ENCODE measurements at regions not wholly inside any gene's neighbourhood (a gene's known extent, or its start where the extent isn't known, plus 50 kb on each side); places are given as distances from the start of the nearest gene placed in this dataset.

- Mint-ChIP-seq H3K4me3 (no peak overlapping the region), H3K4me1 (no peaks in the 10 kb centered on the region), H3K27me3 (peaks cover 8% of the 10 kb centered on the region), H3K27ac (ENCODE audit: low read depth) (no peak overlapping the region), H3K36me3 (ENCODE audit: insufficient read depth) (no peaks in the 10 kb centered on the region), H3K9me3 (no peaks in the 10 kb centered on the region)
- DNase-seq (ENCODE audit: low spot score in 2 of 2): no peak
- ATAC-seq (replicated peaks; ENCODE audit: extremely low read depth, poor library complexity, severe bottlenecking): no peak
Observed at GRCh38 chr18:61687317-61687716, 205.5 kb downstream of the RNF152 start.

- Mint-ChIP-seq H3K27me3 (peaks cover 8% of the 10 kb centered on the region), H3K4me3 (no peak overlapping the region), H3K4me1 (no peaks in the 10 kb centered on the region), H3K36me3 (ENCODE audit: insufficient read depth) (peaks cover 4% of the 10 kb centered on the region), H3K9me3 (peaks cover 13% of the 10 kb centered on the region), H3K27ac (ENCODE audit: low read depth) (no peak overlapping the region)
- ATAC-seq (replicated peaks; ENCODE audit: extremely low read depth, poor library complexity, severe bottlenecking) (no peak), DNase-seq (ENCODE audit: low spot score in 2 of 2) (no peak)
Observed at GRCh38 chr18:61683856-61684255, 209.0 kb downstream of the RNF152 start.

GRCh38 chr18:61681065-61681464 is 211.7 kb downstream of the RNF152 start:
- Mint-ChIP-seq H3K9me3 (peaks cover 17% of the 10 kb centered on the region), H3K4me1 (no peaks in the 10 kb centered on the region), H3K4me3 (no peak overlapping the region), H3K27ac (ENCODE audit: low read depth) (no peak overlapping the region), H3K36me3 (ENCODE audit: insufficient read depth) (peaks cover 4% of the 10 kb centered on the region), H3K27me3 (no peaks in the 10 kb centered on the region)
- DNase-seq (ENCODE audit: low spot score in 2 of 2): no peak
- ATAC-seq (replicated peaks; ENCODE audit: extremely low read depth, poor library complexity, severe bottlenecking): no peak

GRCh38 chr18:61679836-61680235 is 213.0 kb downstream of the RNF152 start:
- Mint-ChIP-seq H3K4me1 (no peaks in the 10 kb centered on the region), H3K27ac (ENCODE audit: low read depth) (no peak overlapping the region), H3K4me3 (no peak overlapping the region), H3K27me3 (peaks cover 6% of the 10 kb centered on the region), H3K9me3 (peaks cover 20% of the 10 kb centered on the region), H3K36me3 (ENCODE audit: insufficient read depth) (peaks cover 4% of the 10 kb centered on the region)
- DNase-seq (ENCODE audit: low spot score in 2 of 2) (no peak), ATAC-seq (replicated peaks; ENCODE audit: extremely low read depth, poor library complexity, severe bottlenecking) (no peak)

GRCh38 chr18:61677435-61677970 is 215.3 kb downstream of the RNF152 start:
- ATAC-seq (replicated peaks; ENCODE audit: extremely low read depth, poor library complexity, severe bottlenecking): no peak
- DNase-seq (ENCODE audit: low spot score in 2 of 2): no peak
- H3K9me3 Mint-ChIP-seq: peaks cover 21% of the 10 kb centered on the region
- no peak overlapping the region for H3K27ac Mint-ChIP-seq (ENCODE audit: low read depth)
- no peaks in the 10 kb centered on the region for H3K4me1 Mint-ChIP-seq
- no peak overlapping the region for H3K4me3 Mint-ChIP-seq
- H3K27me3 Mint-ChIP-seq: peaks cover 19% of the 10 kb centered on the region
- peaks cover 4% of the 10 kb centered on the region for H3K36me3 Mint-ChIP-seq (ENCODE audit: insufficient read depth)

GRCh38 chr18:61676773-61677434 is 215.9 kb downstream of the RNF152 start:
- ATAC-seq (replicated peaks; ENCODE audit: extremely low read depth, poor library complexity, severe bottlenecking) (no peak), DNase-seq (ENCODE audit: low spot score in 2 of 2) (no peak)
- Mint-ChIP-seq H3K9me3 (peaks cover 21% of the 10 kb centered on the region), H3K4me1 (no peaks in the 10 kb centered on the region), H3K4me3 (no peak overlapping the region), H3K27ac (ENCODE audit: low read depth) (no peak overlapping the region), H3K27me3 (peaks cover 19% of the 10 kb centered on the region), H3K36me3 (ENCODE audit: insufficient read depth) (peaks cover 4% of the 10 kb centered on the region)

GRCh38 chr18:61669320-61669719 is 223.5 kb downstream of the RNF152 start:
- no peaks in the 10 kb centered on the region for H3K4me1 Mint-ChIP-seq
- H3K27ac Mint-ChIP-seq (ENCODE audit: low read depth): no peak overlapping the region

GRCh38 chr18:61666876-61667590 is 225.8 kb downstream of the RNF152 start:
- DNase-seq (ENCODE audit: low spot score in 2 of 2): no peak

More at GRCh38 chr18:61669320-61669719, 223.5 kb downstream of the RNF152 start:
- no peak for ATAC-seq (replicated peaks; ENCODE audit: extremely low read depth, poor library complexity, severe bottlenecking)
- no peak overlapping the region for H3K4me3 Mint-ChIP-seq
- DNase-seq (ENCODE audit: low spot score in 2 of 2): no peak
- peaks cover 8% of the 10 kb centered on the region for H3K27me3 Mint-ChIP-seq
- no peaks in the 10 kb centered on the region for H3K36me3 Mint-ChIP-seq (ENCODE audit: insufficient read depth)
- H3K9me3 Mint-ChIP-seq: no peaks in the 10 kb centered on the region

GRCh38 chr18:61664419-61665084 is 228.3 kb downstream of the RNF152 start:
- Mint-ChIP-seq H3K9me3 (no peaks in the 10 kb centered on the region), H3K4me1 (no peaks in the 10 kb centered on the region), H3K36me3 (ENCODE audit: insufficient read depth) (no peaks in the 10 kb centered on the region), H3K27me3 (no peaks in the 10 kb centered on the region), H3K27ac (ENCODE audit: low read depth) (no peak overlapping the region), H3K4me3 (no peak overlapping the region)
- ATAC-seq (replicated peaks; ENCODE audit: extremely low read depth, poor library complexity, severe bottlenecking) (no peak), DNase-seq (ENCODE audit: low spot score in 2 of 2) (no peak)

More at GRCh38 chr18:61666876-61667590, 225.8 kb downstream of the RNF152 start:
- no peaks in the 10 kb centered on the region for H3K36me3 Mint-ChIP-seq (ENCODE audit: insufficient read depth)
- no peak overlapping the region for H3K27ac Mint-ChIP-seq (ENCODE audit: low read depth)
- H3K4me3 Mint-ChIP-seq: no peak overlapping the region
- no peaks in the 10 kb centered on the region for H3K9me3 Mint-ChIP-seq
- H3K4me1 Mint-ChIP-seq: no peaks in the 10 kb centered on the region
- no peaks in the 10 kb centered on the region for H3K27me3 Mint-ChIP-seq
- ATAC-seq (replicated peaks; ENCODE audit: extremely low read depth, poor library complexity, severe bottlenecking): no peak

- no peaks in the 10 kb centered on the region for H3K9me3 Mint-ChIP-seq
- no peak for DNase-seq (ENCODE audit: low spot score in 2 of 2)
- no peaks in the 10 kb centered on the region for H3K4me1 Mint-ChIP-seq
- H3K27ac Mint-ChIP-seq (ENCODE audit: low read depth): no peak overlapping the region
- no peaks in the 10 kb centered on the region for H3K27me3 Mint-ChIP-seq
- no peak overlapping the region for H3K4me3 Mint-ChIP-seq
- no peak for ATAC-seq (replicated peaks; ENCODE audit: extremely low read depth, poor library complexity, severe bottlenecking)
- H3K36me3 Mint-ChIP-seq (ENCODE audit: insufficient read depth): no peaks in the 10 kb centered on the region
Observed at GRCh38 chr18:61662726-61663125, 230.1 kb downstream of the RNF152 start.

- no peak overlapping the region for H3K27ac Mint-ChIP-seq (ENCODE audit: low read depth)
- no peaks in the 10 kb centered on the region for H3K27me3 Mint-ChIP-seq
- H3K36me3 Mint-ChIP-seq (ENCODE audit: insufficient read depth): no peaks in the 10 kb centered on the region
- no peak for ATAC-seq (replicated peaks; ENCODE audit: extremely low read depth, poor library complexity, severe bottlenecking)
- H3K9me3 Mint-ChIP-seq: no peaks in the 10 kb centered on the region
- H3K4me1 Mint-ChIP-seq: no peaks in the 10 kb centered on the region
- no peak for DNase-seq (ENCODE audit: low spot score in 2 of 2)
- H3K4me3 Mint-ChIP-seq: no peak overlapping the region
Observed at GRCh38 chr18:61658431-61658830, 234.4 kb downstream of the RNF152 start.

- H3K27me3 Mint-ChIP-seq: no peaks in the 10 kb centered on the region
- H3K27ac Mint-ChIP-seq (ENCODE audit: low read depth): no peak overlapping the region
- no peak overlapping the region for H3K4me3 Mint-ChIP-seq
- DNase-seq (ENCODE audit: low spot score in 2 of 2): no peak
- H3K9me3 Mint-ChIP-seq: no peaks in the 10 kb centered on the region
- no peaks in the 10 kb centered on the region for H3K4me1 Mint-ChIP-seq
- ATAC-seq (replicated peaks; ENCODE audit: extremely low read depth, poor library complexity, severe bottlenecking): no peak
- no peaks in the 10 kb centered on the region for H3K36me3 Mint-ChIP-seq (ENCODE audit: insufficient read depth)
Observed at GRCh38 chr18:61657066-61657732, 235.6 kb downstream of the RNF152 start.

All from central memory CD8-positive, alpha-beta T cell (primary cell).